Uterus (tissue), 2 donors: ENCODE measurements at regions not wholly inside any gene's neighbourhood (a gene's known extent, or its start where the extent isn't known, plus 50 kb on each side); places are given as distances from the start of the nearest gene placed in this dataset.

Source experiments
- POLR2A ChIP-seq, 2 donors: fragments of 450-650 bp; IDR thresholded peaks; one replicate each; pipeline ENCODE4 v1.6.1; 2016; ENCODE audit warnings: antibody characterized with exemption in 2 of 2, mild to moderate bottlenecking in 1 of 2, moderate library complexity in 1 of 2
- TF ChIP-seq, protein P1 (sequence below), 4 experiments: fragments of 200-600 bp in 2 of 4; fragments of 450-650 bp in 2 of 4; sonication (generic) in 2 of 4; IDR thresholded peaks; one replicate each; pipeline ENCODE4 v1.5.1; 2016 to 2019; ENCODE audit warnings: antibody characterized with exemption in 4 of 4, mild to moderate bottlenecking in 2 of 4, moderate library complexity in 1 of 4

DNA sequence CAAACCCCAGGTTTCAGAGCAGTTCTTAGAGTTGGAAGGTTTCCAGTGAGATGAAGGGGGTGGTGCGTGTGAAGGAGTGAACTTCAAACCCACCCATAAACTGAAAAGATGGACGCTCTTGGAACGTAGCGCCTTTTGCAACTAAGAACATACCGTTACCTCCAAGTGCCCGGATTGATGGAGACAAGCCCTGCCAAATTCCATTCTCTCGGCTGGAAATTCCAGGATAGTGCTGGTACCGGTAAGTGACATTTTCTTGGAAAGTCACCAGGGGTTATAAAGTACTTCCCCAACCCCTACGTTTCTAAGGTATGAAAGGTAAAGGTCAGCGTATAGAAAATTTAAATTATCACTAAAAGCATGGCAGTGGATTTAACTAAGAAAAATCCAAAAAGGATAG, 91.6 kb upstream of the CLDN14 start:
- TF ChIP-seq, protein P1, sequence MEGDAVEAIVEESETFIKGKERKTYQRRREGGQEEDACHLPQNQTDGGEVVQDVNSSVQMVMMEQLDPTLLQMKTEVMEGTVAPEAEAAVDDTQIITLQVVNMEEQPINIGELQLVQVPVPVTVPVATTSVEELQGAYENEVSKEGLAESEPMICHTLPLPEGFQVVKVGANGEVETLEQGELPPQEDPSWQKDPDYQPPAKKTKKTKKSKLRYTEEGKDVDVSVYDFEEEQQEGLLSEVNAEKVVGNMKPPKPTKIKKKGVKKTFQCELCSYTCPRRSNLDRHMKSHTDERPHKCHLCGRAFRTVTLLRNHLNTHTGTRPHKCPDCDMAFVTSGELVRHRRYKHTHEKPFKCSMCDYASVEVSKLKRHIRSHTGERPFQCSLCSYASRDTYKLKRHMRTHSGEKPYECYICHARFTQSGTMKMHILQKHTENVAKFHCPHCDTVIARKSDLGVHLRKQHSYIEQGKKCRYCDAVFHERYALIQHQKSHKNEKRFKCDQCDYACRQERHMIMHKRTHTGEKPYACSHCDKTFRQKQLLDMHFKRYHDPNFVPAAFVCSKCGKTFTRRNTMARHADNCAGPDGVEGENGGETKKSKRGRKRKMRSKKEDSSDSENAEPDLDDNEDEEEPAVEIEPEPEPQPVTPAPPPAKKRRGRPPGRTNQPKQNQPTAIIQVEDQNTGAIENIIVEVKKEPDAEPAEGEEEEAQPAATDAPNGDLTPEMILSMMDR (IDR thresholded peaks at IDR 0.05), result no peak
- no peak for TF ChIP-seq POLR2A (IDR thresholded peaks at IDR 0.05)
